Activated CD4-positive, alpha-beta T cell treated with anti-CD3 and anti-CD28 coated beads, Interleukin-2, amount 10 ng/mL, durations not matched to agents 7 days and 5 days (primary cell): ENCODE measurements at regions not wholly inside any gene's neighbourhood (a gene's known extent, or its start where the extent isn't known, plus 50 kb on each side); places are given as distances from the start of the nearest gene placed in this dataset.

Experiments used
- CTCF ChIA-PET: fragments of 350-600 bp; sonication (Branson Sonifier 250); formaldehyde crosslinking; loops from one replicate; lab custom pipeline; 2021; ENCODE audit warnings: antibody characterized with exemption; lab: Charles Lee
- POLR2A ChIA-PET: fragments of 350-600 bp; sonication (Branson Sonifier 250); formaldehyde crosslinking; loops from one replicate; lab custom pipeline; 2021; ENCODE audit warnings: antibody characterized with exemption; lab: Charles Lee
- DNase-seq: peaks from one replicate; pipeline ENCODE4 v3.0.0-alpha.2; 2020
- H3K27ac Mint-ChIP-seq: one replicate; pipeline ENCODE4 v1.8.0; 2021; ENCODE audit warnings: mild to moderate bottlenecking, moderate library complexity, mixed read lengths
- H3K27me3 Mint-ChIP-seq: one replicate; pipeline ENCODE4 v1.8.0; 2021; ENCODE audit warnings: mixed read lengths
- H3K36me3 Mint-ChIP-seq: one replicate; pipeline ENCODE4 v1.8.0; 2021; ENCODE audit warnings: low read depth, mixed read lengths
- H3K4me1 Mint-ChIP-seq: one replicate; pipeline ENCODE4 v1.8.0; 2021; ENCODE audit warnings: mixed read lengths
- H3K4me3 Mint-ChIP-seq: one replicate; pipeline ENCODE4 v1.8.0; 2021; ENCODE audit warnings: mild to moderate bottlenecking, moderate library complexity, mixed read lengths
- H3K9me3 Mint-ChIP-seq: one replicate; pipeline ENCODE4 v1.8.0; 2021; ENCODE audit warnings: mixed read lengths

DNA sequence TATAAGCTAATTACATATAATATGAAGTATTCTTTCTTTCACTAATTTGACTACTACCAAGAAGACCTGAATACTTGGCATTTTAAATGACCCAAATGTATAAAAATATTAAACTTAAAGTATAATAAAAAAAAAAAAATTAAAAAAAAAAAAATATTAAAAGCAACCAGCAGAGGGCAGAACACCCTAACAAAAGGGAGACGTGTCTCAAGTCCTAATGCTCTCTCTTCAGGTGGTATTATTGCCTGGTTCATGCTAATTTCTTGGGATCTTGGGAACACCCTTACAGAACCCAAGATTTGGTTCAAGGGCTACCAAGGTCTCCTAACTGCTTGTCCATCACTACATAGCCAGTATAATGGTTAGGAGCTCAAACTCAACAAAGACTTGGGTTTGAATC is 754.8 kb downstream of the RAB28 start:
- H3K27ac Mint-ChIP-seq = no peak overlapping the region
- DNase-seq = no peak
- no peak overlapping the region for H3K4me3 Mint-ChIP-seq
- ChIA-PET CTCF (no interaction called here), POLR2A (no interaction called here)
- no peaks in the 10 kb centered on the region for H3K4me1 Mint-ChIP-seq
- no peaks in the 10 kb centered on the region for H3K9me3 Mint-ChIP-seq
- H3K27me3 Mint-ChIP-seq = no peaks in the 10 kb centered on the region
- H3K36me3 Mint-ChIP-seq = no peaks in the 10 kb centered on the region

DNA sequence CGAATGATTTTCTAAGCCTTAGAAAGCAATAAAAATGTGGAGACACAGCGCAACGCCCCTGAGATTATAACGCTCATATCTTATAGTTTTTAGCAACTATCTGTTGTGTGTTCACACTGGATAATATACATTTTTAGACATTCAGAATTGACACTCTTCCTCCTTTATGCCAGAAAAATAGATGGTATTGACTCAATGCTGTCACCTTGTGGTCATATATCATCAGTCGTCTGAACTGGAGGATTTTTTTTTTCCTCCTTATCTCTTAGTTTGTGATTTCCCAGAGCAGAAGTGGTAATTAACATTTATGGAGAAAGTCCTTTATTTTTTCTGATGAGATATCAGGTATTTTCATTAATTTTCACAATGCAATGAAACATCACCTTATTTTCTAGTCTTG is 759.6 kb downstream of the RAB28 start:
- H3K9me3 Mint-ChIP-seq = no peaks in the 10 kb centered on the region
- peaks cover 6% of the 10 kb centered on the region for H3K27me3 Mint-ChIP-seq
- no peaks in the 10 kb centered on the region for H3K36me3 Mint-ChIP-seq
- DNase-seq = no peak
- POLR2A ChIA-PET = no interaction called here
- CTCF ChIA-PET = no interaction called here
- H3K27ac Mint-ChIP-seq = no peak overlapping the region
- no peaks in the 10 kb centered on the region for H3K4me1 Mint-ChIP-seq
- no peak overlapping the region for H3K4me3 Mint-ChIP-seq

DNA sequence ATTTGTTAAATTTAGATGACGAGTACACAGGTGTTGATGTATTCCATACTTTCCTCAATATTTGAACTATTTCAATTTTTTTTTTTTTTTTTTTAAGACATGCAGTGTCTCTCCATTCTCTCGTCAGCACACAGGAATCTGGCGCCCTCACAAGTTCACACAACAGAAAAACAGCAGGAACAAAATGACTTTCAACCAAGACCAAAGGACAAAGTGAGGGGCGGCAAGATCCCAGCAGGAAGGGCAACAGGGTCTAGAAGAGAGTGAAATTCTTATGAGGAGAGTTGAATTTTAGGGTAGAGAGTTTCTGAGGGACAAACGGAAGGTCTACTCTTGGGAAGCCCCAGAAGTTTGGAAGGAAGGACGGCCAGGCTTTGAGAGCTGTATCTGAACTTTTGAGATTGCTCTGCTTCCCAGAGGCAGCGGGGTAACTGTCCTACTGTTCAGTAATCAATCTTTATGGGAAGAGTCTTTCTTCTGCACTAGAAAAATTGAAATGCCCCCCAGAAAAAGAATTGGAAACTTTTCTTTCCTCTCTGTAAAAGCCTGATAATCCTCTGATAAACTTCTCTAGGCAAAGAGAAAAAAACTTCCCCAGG is 760.2 kb downstream of the RAB28 start:
- ChIA-PET CTCF (no interaction called here), POLR2A (no interaction called here)
- no peaks in the 10 kb centered on the region for H3K4me1 Mint-ChIP-seq
- no peak overlapping the region for H3K27ac Mint-ChIP-seq
- no peaks in the 10 kb centered on the region for H3K9me3 Mint-ChIP-seq
- H3K4me3 Mint-ChIP-seq = no peak overlapping the region
- no peak for DNase-seq
- no peaks in the 10 kb centered on the region for H3K36me3 Mint-ChIP-seq
- H3K27me3 Mint-ChIP-seq = peaks cover 6% of the 10 kb centered on the region

DNA sequence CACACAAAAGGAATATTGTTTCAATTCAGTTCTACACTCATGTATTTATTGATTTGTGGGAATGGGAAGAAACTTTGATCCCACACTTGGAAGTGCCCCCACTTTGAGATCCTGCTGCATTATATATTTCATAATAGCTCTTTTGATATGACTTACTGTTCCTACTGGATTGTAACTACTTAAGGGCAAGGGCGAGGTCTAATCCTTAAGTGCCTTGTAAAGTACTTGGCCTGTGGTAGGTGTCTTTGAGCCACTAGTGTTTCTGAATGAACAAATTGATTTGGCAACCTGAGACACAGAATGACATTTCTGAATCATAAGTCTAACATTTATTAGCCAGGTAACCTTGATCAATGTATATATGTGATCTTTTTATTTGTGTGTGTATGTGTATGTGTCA is 767.2 kb downstream of the RAB28 start:
- Mint-ChIP-seq H3K27ac (no peak overlapping the region), H3K9me3 (no peaks in the 10 kb centered on the region), H3K36me3 (no peaks in the 10 kb centered on the region), H3K4me3 (no peak overlapping the region), H3K27me3 (no peaks in the 10 kb centered on the region), H3K4me1 (no peaks in the 10 kb centered on the region)
- POLR2A ChIA-PET = no interaction called here
- CTCF ChIA-PET = interaction anchor here (0.6 kb wide), 1 partner anchor 20 kb away, joined by 3 read pairs; no protein-coding TSS in a partner anchor
- DNase-seq = no peak

DNA sequence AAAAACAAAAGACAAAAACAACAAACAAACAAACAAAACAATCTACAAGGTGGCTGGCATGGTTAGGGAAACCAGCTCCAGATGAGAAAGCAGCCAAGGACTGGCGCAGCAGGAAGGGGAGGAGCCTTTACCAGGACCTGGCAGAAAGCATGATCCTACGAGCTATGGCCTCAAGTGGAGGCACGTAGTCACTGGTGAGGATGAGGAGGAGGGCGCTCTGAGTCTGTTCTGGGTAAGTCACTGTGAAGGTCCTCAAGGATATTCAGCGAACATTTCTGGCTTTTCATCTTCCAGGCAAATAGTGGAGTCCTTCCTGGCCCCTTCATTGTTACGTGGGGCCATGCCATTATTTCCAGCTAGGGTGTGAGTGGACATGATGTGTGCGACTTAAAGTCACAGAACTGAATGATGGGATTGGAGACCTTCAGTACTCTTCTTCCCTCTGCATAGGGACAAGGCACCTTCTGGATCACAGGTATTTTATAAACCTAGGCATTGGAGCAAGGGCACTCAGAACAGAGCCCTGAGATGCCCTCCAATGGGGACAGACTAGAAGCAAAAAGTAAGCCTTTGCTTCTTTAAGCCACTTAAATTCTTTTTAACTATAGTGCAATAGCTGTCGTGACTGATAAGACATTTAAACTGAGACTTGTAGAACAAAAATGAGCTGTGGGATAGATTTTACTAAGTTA is 771.3 kb downstream of the RAB28 start:
- Mint-ChIP-seq H3K4me3 (no peak overlapping the region), H3K27me3 (no peaks in the 10 kb centered on the region), H3K27ac (no peak overlapping the region), H3K9me3 (no peaks in the 10 kb centered on the region), H3K4me1 (no peaks in the 10 kb centered on the region), H3K36me3 (no peaks in the 10 kb centered on the region)
- POLR2A ChIA-PET = no interaction called here
- CTCF ChIA-PET = no interaction called here
- DNase-seq = peak; percentile 7

DNA sequence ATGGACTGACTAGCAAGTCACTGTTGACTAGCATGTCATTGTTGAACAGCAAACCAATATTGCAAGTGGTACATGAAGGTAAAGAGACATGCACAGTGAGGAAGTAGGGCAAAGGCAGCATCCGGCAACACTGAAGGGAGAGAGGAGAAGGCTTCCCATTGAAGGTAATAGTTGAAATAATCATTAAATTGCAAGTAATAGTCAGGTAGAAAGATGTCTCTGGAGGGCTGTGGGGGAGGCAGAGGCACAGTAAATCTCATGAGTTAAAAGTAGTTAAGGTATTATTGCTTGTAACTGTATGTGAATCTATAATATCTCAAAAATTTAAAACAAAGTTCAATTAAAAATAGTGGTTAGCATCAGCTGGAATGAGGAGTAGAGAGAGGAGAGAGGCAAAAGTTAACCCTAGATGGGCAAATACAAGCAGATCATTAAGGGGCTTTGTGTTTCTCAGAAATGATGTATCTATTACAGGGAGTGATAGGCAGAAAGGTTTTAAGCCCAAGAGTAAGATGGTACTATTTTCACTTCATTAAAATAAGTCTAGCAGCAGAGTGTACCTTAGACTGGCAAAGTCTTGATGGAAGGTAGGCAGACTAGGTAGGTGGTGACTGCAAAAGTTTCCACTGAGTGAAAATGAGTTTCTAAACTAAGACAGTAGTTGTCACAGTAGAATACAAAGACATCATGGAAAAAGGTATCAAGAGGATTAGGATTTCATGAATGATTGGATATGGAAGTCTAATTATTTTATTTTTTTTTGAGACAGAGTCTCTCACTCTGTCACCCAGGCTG is 776.6 kb downstream of the RAB28 start:
- no peak for DNase-seq
- no peaks in the 10 kb centered on the region for H3K36me3 Mint-ChIP-seq
- CTCF ChIA-PET = no interaction called here
- no peak overlapping the region for H3K27ac Mint-ChIP-seq
- no peak overlapping the region for H3K4me3 Mint-ChIP-seq
- no peaks in the 10 kb centered on the region for H3K27me3 Mint-ChIP-seq
- H3K9me3 Mint-ChIP-seq = no peaks in the 10 kb centered on the region
- POLR2A ChIA-PET = no interaction called here
- H3K4me1 Mint-ChIP-seq = no peaks in the 10 kb centered on the region

DNA sequence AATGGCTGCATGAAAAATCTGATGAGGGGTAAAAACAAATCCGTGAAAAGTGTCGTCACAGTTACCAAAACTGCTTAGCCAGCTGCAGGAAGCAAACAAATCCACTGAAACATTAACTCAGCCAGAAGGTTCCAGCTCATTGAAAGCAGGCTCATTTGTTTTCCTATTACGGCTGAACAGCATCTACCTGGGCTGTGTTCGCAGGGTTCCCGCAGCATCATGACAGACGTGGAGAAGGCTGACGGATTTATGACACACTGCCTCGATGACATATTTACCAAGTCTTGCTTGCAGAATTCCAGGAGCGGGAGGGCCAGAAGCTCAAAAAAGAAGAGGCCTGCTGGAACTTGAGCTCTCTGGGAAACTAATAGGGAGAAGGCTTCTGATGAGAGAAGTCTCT is 781.1 kb downstream of the RAB28 start:
- Mint-ChIP-seq H3K4me1 (no peaks in the 10 kb centered on the region), H3K4me3 (no peak overlapping the region), H3K27ac (no peak overlapping the region), H3K27me3 (no peaks in the 10 kb centered on the region), H3K36me3 (no peaks in the 10 kb centered on the region), H3K9me3 (no peaks in the 10 kb centered on the region)
- CTCF ChIA-PET = no interaction called here
- DNase-seq = no peak
- POLR2A ChIA-PET = no interaction called here

DNA sequence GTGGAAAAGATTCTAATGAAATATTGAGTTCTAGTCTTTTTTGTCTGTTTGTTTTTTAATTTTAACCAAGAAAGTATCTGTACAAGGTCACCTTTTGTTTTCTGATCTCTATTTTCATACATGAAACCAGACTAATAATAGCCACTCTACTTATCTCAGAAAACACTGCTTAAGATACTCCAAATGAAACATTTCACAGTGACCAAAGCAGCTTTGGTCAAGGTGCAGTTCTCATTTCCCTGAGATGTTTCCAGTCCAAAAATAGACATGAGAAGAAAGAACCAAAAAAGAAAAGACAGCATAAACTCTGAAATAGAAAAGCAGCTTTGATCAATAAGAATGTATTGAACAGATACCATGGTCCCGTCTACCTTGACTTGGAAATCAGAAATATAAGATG is 782.8 kb downstream of the RAB28 start:
- Mint-ChIP-seq H3K36me3 (no peaks in the 10 kb centered on the region), H3K9me3 (no peaks in the 10 kb centered on the region), H3K27me3 (no peaks in the 10 kb centered on the region), H3K27ac (no peak overlapping the region), H3K4me1 (no peaks in the 10 kb centered on the region), H3K4me3 (no peak overlapping the region)
- DNase-seq = no peak
- ChIA-PET POLR2A (no interaction called here), CTCF (no interaction called here)

DNA sequence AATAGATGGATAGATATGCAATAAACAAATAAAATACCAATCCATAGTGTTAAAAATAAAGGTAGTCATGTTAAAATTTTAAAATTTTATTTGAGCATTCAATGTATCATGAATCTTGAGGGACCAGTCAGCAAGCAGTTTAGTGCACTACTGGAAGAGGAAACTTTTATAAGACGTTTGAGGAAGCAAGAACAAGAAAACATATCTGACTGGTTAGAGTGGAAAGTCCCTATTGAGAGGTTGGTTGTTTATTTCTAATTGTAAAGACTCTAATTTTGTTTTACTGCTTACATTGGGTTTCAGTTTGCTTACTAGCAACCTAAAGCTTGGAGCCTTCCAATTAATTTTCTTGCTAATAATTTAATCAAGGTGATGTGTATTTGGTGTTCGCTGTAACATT is 786.2 kb downstream of the RAB28 start:
- ChIA-PET CTCF (no interaction called here), POLR2A (no interaction called here)
- H3K27ac Mint-ChIP-seq = no peak overlapping the region
- no peaks in the 10 kb centered on the region for H3K36me3 Mint-ChIP-seq
- H3K27me3 Mint-ChIP-seq = no peaks in the 10 kb centered on the region
- no peak overlapping the region for H3K4me3 Mint-ChIP-seq
- no peak for DNase-seq
- H3K4me1 Mint-ChIP-seq = no peaks in the 10 kb centered on the region
- H3K9me3 Mint-ChIP-seq = no peaks in the 10 kb centered on the region

DNA sequence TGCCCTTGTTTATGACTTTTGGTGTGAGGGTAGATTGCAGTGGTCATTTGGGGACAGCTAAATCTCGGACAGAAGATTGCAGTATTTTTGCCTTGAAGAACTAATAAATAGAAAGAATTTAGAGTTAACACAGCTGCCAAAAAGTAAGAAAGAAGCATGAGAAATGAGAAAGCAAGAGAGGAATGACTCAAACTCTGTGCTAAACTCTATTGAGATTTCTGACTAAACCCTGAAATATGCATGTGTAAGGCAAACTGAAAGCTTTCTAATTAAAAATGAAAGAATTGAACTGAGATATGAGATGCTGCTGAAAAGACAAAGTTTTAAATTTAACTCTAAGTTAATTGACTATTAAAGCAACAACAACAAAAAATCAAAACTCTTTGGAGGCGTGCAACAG is 791.3 kb downstream of the RAB28 start:
- Mint-ChIP-seq H3K36me3 (no peaks in the 10 kb centered on the region), H3K9me3 (no peaks in the 10 kb centered on the region), H3K27me3 (no peaks in the 10 kb centered on the region), H3K4me1 (no peaks in the 10 kb centered on the region), H3K4me3 (no peak overlapping the region), H3K27ac (no peak overlapping the region)
- ChIA-PET CTCF (no interaction called here), POLR2A (no interaction called here)
- no peak for DNase-seq

DNA sequence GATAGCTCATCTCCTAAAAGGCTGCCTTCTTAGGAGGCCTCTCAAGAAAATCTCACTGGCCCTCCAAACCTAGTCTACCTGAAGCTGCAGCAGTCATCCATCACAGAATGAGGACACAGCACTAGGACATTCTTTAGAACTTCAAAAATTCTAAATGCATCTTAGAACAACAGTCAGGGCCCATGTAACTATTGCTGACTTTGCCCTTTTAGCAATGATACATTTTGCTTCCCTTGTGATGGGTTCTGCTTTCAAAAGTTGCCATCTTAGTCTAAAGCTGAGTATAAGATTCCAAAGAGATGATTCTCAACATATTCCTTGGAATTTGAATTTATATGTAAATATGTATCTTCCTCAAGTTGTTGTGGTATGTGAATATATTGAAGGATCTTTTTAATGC is 793.0 kb downstream of the RAB28 start:
- no peaks in the 10 kb centered on the region for H3K36me3 Mint-ChIP-seq
- H3K27ac Mint-ChIP-seq = no peak overlapping the region
- no peaks in the 10 kb centered on the region for H3K4me1 Mint-ChIP-seq
- no peaks in the 10 kb centered on the region for H3K9me3 Mint-ChIP-seq
- H3K4me3 Mint-ChIP-seq = no peak overlapping the region
- POLR2A ChIA-PET = no interaction called here
- no peaks in the 10 kb centered on the region for H3K27me3 Mint-ChIP-seq
- DNase-seq = no peak
- CTCF ChIA-PET = no interaction called here

DNA sequence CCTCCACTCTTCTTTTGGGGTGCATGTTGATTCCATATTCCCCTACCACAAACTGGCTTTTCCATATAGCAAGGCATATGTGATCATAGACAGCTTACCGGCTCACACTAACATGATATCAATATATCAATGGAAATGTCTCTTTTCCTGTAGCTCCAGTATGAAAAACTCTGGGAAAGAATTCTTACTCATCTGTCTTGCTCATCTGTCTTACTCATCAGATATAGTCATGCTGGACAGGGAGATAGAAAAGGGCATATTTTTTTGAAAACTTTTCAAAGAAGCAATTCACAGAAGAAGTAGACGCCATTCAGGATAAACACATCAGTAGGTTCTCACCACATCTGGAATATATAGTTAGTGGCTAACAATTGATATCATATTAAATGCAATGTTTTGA is 794.7 kb downstream of the RAB28 start:
- H3K4me3 Mint-ChIP-seq = no peak overlapping the region
- H3K27me3 Mint-ChIP-seq = no peaks in the 10 kb centered on the region
- CTCF ChIA-PET = no interaction called here
- H3K27ac Mint-ChIP-seq = no peak overlapping the region
- H3K4me1 Mint-ChIP-seq = no peaks in the 10 kb centered on the region
- no peaks in the 10 kb centered on the region for H3K36me3 Mint-ChIP-seq
- H3K9me3 Mint-ChIP-seq = no peaks in the 10 kb centered on the region
- no peak for DNase-seq
- POLR2A ChIA-PET = no interaction called here

DNA sequence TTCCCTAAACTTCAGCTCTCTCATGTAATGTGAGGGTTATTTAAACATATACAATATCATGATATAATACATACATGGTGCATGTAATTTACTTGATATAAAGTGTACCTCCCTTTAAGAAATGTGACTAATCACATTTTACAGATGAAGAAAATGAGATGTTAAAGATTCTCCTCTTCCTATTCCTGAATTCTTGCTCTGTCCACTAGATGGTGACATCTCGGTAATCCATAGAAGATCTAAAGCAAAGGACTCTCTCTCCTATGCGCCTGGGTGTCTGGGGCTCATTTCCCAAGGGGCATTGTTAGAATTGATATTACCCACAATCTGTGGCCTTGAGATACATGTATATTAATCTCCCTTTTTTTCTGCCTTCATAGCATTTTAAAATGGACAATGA is 804.9 kb downstream of the RAB28 start:
- CTCF ChIA-PET = no interaction called here
- H3K36me3 Mint-ChIP-seq = no peaks in the 10 kb centered on the region
- H3K27ac Mint-ChIP-seq = no peak overlapping the region
- DNase-seq = no peak
- no peaks in the 10 kb centered on the region for H3K4me1 Mint-ChIP-seq
- H3K27me3 Mint-ChIP-seq = no peaks in the 10 kb centered on the region
- POLR2A ChIA-PET = no interaction called here
- H3K4me3 Mint-ChIP-seq = no peak overlapping the region
- peaks cover 7% of the 10 kb centered on the region for H3K9me3 Mint-ChIP-seq
